GM12878 (cell line): ENCODE measurements at regions not wholly inside any gene's neighbourhood (a gene's known extent, or its start where the extent isn't known, plus 50 kb on each side); places are given as distances from the start of the nearest gene placed in this dataset.

ENCODE experiments used
- ATAC-seq: fragments of 200-7000 bp; cut with Tn5 transposase; 3 replicates; pipeline ENCODE4 v1.9.1; 2020; ENCODE audit warnings: mild to moderate bottlenecking, moderate library complexity
- BruUV-seq: library from RNA; stranded (reverse); fragments of 400-500 nt; replicated peaks from 2 replicates; lab custom pipeline; 2021; lab: Mats Ljungman, UMichigan
- CTCF ChIA-PET: fragments of 300-600 bp; sonication (Branson Sonifier 250); formaldehyde crosslinking; extraction: SDS; loops from one replicate; lab custom pipeline; 2021; ENCODE audit warnings: inconsistent platforms; lab: Yijun Ruan, JAX
- POLR2A ChIA-PET: fragments of 350-600 bp; formaldehyde crosslinking; extraction: SDS; loops from one replicate; lab custom pipeline; 2021; ENCODE audit warnings: inconsistent platforms; lab: Charles Lee
- RAD21 ChIA-PET: fragments of 300-600 bp; sonication (Branson Sonifier 250); formaldehyde crosslinking; loops from one replicate; lab custom pipeline; 2023; ENCODE audit warnings: antibody characterized with exemption; ENCODE audit not compliant: unreplicated experiment; lab: Charles Lee
- SMC1A ChIA-PET: fragments of 300-600 bp; sonication (Branson Sonifier 250); formaldehyde crosslinking; loops from one replicate; lab custom pipeline; 2023; ENCODE audit not compliant: unreplicated experiment, uncharacterized antibody; lab: Charles Lee
- DNase-seq: peaks from one replicate; pipeline ENCODE4 v3.0.0-alpha.2; 2011; ENCODE audit warnings: low read depth, low spot score
- FAIRE-seq: peaks from 3 replicates; lab custom pipeline; 2011; peaks lifted over from hg19 to GRCh38; lab: Jason Lieb, UNC
- H2AFZ ChIP-seq: 2 replicates; pipeline ENCODE4 v1.6.0; 2011; ENCODE audit warnings: low read depth, low read length, control low read depth; ENCODE audit not compliant: control insufficient read depth
- H3K27ac ChIP-seq: 2 replicates; pipeline ENCODE4 v1.5.1; 2011; ENCODE audit warnings: control low read depth; ENCODE audit not compliant: control insufficient read depth, insufficient read depth
- H3K27me3 ChIP-seq, 2 experiments: replicated peaks in 1 of 2; 2 replicates each; pipeline versions ENCODE4 v1.6.0 to v1.6.1; 2011; ENCODE audit warnings: low read length in 1 of 2; ENCODE audit not compliant: control insufficient read depth in 2 of 2, insufficient read depth in 2 of 2
- H3K36me3 ChIP-seq, 2 experiments: 2 replicates each; pipeline ENCODE4 v1.5.1; 2011; ENCODE audit warnings: low read length in 1 of 2; ENCODE audit not compliant: control insufficient read depth in 2 of 2, insufficient read depth in 2 of 2
- H3K4me1 ChIP-seq: 2 replicates; pipeline ENCODE4 v1.6.1; 2011; ENCODE audit warnings: mild to moderate bottlenecking, low read length, moderate library complexity, mixed read lengths; ENCODE audit not compliant: control insufficient read depth, insufficient read depth
- H3K4me2 ChIP-seq: 2 replicates; pipeline ENCODE4 v1.6.0; 2011; ENCODE audit warnings: control low read depth; ENCODE audit not compliant: control insufficient read depth, insufficient read depth
- H3K4me3 ChIP-seq: fragments of 200-600 bp; sonication (generic); 2 replicates; pipeline ENCODE4 v1.5.1; 2016
- H3K79me2 ChIP-seq: 2 replicates; pipeline ENCODE4 v1.6.0; 2011; ENCODE audit warnings: low read length; ENCODE audit not compliant: control insufficient read depth, insufficient read depth
- H3K9ac ChIP-seq: 2 replicates; pipeline ENCODE4 v1.8.0; 2011; ENCODE audit warnings: low read length, control low read depth, mixed read lengths; ENCODE audit not compliant: control insufficient read depth, insufficient read depth
- H3K9me3 ChIP-seq: replicated peaks from 3 replicates; pipeline ENCODE4 v1.5.1; 2011; ENCODE audit warnings: mild to moderate bottlenecking, low read length; ENCODE audit not compliant: control insufficient read depth, insufficient read depth
- H4K20me1 ChIP-seq: 2 replicates; pipeline ENCODE4 v1.6.0; 2011; ENCODE audit not compliant: control insufficient read depth, insufficient read depth
- JUNB ChIP-seq: IDR thresholded peaks from 2 replicates; pipeline ENCODE4 v1.6.1; 2016; ENCODE audit warnings: antibody characterized with exemption, mild to moderate bottlenecking
- MEF2B ChIP-seq: fragments of 450-650 bp; IDR thresholded peaks from 2 replicates; pipeline ENCODE4 v1.6.1; 2018; ENCODE audit warnings: mild to moderate bottlenecking, moderate library complexity; ENCODE audit not compliant: partially characterized antibody, poor library complexity, severe bottlenecking
- SMAD1 ChIP-seq: fragments of 450-650 bp; IDR thresholded peaks from 2 replicates; pipeline ENCODE4 v1.6.1; 2018; ENCODE audit warnings: mild to moderate bottlenecking, low read depth; ENCODE audit not compliant: partially characterized antibody
- WGBS: methylation state at CpG from one replicate; pipeline ENCODE4 v1.1.6; 2016; ENCODE audit warnings: low lambda C conversion rate; ENCODE audit not compliant: insufficient replicate concordance, insufficient coverage; ENCODE audit errors: missing lambda C conversion rate; 5-methylcytosine and 5-hydroxymethylcytosine counted together
- in situ Hi-C: fragments of 300-500 bp; cut with MboI; formaldehyde crosslinking; loops from 9 replicates; pipeline ENCODE4 v1.14.3; 2018; ENCODE audit warnings: mixed read lengths
- intact Hi-C: fragments of 100-400 bp; cut with micrococcal nuclease; formaldehyde crosslinking; loops from one replicate; pipeline ENCODE4 v1.14.2; 2022; ENCODE audit not compliant: unreplicated experiment
- TF ChIP-seq, protein P1 (sequence below): fragments of 450-650 bp; IDR thresholded peaks from 2 replicates; pipeline ENCODE4 v1.6.1; 2017; ENCODE audit warnings: mild to moderate bottlenecking

DNA sequence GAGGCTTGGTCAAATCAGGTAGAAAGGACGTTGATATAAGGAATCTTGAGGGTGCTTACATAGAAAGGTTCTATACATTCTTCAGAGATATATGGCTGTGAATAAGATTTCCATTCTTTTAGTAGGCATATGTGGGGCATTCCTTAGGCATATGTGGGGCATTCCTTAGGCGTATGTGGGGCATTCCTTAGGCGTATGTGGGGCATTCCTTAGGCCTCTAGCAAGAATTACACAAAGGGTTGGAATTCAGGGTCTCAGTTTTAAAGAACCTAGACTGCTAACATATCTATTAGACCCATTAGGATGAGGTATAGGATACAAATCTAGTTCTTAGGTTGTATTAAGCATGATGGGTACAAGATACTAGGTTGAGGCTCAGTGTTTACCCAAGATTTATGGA is 607.8 kb downstream of the SI start:
- H3K4me2 ChIP-seq, result no peak overlapping the region
- H3K27ac ChIP-seq, result no peak overlapping the region
- no peaks in the 10 kb centered on the region for H4K20me1 ChIP-seq
- CTCF ChIA-PET, result no interaction called here
- TF ChIP-seq SMAD1 (no peak), JUNB (no peak)
- WGBS, result 0% methylated on average over 3 of the region's 3 CpGs
- intact Hi-C loops, result no loop called here
- H3K4me1 ChIP-seq, result no peaks in the 10 kb centered on the region
- RAD21 ChIA-PET, result no interaction called here
- H3K9me3 ChIP-seq, result no peaks in the 10 kb centered on the region
- no peaks in the 10 kb centered on the region for H3K36me3 ChIP-seq
- no peaks in the 10 kb centered on the region for H3K79me2 ChIP-seq
- H3K27me3 ChIP-seq, result no peaks in the 10 kb centered on the region
- no TSS peak for BruUV-seq
- POLR2A ChIA-PET, result no interaction called here
- no peak for ATAC-seq
- H3K9ac ChIP-seq, result no peak overlapping the region
- H3K4me3 ChIP-seq, result no peak overlapping the region
- no peak overlapping the region for H2AFZ ChIP-seq
- no peak for FAIRE-seq
- in situ Hi-C loops, result no loop called here
- SMC1A ChIA-PET, result no interaction called here
- no peak for DNase-seq

DNA sequence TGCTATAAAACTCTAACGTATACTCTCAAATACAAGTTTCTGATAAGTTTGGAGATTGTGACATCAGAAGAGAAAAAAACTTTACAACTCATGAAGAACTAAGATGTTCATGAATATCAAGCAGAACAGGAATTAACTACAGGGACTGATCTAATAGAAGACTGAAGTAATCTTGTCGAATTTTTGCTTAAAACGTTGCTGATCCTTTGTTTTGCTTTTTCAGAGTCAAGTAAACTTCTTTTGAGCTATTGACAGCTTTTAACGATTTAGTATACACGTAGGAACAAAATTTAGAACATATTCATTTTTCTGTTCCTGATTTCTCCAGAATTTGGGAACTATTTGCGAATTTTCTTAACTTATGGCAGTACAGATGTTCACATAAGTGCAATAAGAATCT is 610.2 kb downstream of the SI start:
- Histone ChIP-seq H3K27ac (no peak overlapping the region), H4K20me1 (no peaks in the 10 kb centered on the region), H3K27me3 (no peaks in the 10 kb centered on the region), H3K36me3 (no peaks in the 10 kb centered on the region), H3K4me1 (no peaks in the 10 kb centered on the region), H2AFZ (no peak overlapping the region), H3K79me2 (no peaks in the 10 kb centered on the region), H3K9ac (no peak overlapping the region), H3K9me3 (no peaks in the 10 kb centered on the region), H3K4me3 (no peak overlapping the region), H3K4me2 (no peak overlapping the region)
- no peak for FAIRE-seq
- RAD21 ChIA-PET, result no interaction called here
- in situ Hi-C loops (no loop called here), intact Hi-C loops (no loop called here)
- TF ChIP-seq MEF2B, result no peak
- TF ChIP-seq, protein P1, sequence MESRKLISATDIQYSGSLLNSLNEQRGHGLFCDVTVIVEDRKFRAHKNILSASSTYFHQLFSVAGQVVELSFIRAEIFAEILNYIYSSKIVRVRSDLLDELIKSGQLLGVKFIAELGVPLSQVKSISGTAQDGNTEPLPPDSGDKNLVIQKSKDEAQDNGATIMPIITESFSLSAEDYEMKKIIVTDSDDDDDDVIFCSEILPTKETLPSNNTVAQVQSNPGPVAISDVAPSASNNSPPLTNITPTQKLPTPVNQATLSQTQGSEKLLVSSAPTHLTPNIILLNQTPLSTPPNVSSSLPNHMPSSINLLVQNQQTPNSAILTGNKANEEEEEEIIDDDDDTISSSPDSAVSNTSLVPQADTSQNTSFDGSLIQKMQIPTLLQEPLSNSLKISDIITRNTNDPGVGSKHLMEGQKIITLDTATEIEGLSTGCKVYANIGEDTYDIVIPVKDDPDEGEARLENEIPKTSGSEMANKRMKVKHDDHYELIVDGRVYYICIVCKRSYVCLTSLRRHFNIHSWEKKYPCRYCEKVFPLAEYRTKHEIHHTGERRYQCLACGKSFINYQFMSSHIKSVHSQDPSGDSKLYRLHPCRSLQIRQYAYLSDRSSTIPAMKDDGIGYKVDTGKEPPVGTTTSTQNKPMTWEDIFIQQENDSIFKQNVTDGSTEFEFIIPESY, result no peak
- CTCF ChIA-PET, result no interaction called here
- no peak for ATAC-seq
- BruUV-seq, result no TSS peak
- POLR2A ChIA-PET, result no interaction called here
- no peak for DNase-seq
- WGBS, result 6% methylated on average over 6 of the region's 6 CpGs
- SMC1A ChIA-PET, result no interaction called here
